NCI-H2171 (cell line): ENCODE measurements at regions not wholly inside any gene's neighbourhood (a gene's known extent, or its start where the extent isn't known, plus 50 kb on each side); places are given as distances from the start of the nearest gene placed in this dataset.

Source experiments
- DNase-seq: peaks from one replicate; lab custom pipeline; 2025; lab: John Stamatoyannopoulos, UW

DNA sequence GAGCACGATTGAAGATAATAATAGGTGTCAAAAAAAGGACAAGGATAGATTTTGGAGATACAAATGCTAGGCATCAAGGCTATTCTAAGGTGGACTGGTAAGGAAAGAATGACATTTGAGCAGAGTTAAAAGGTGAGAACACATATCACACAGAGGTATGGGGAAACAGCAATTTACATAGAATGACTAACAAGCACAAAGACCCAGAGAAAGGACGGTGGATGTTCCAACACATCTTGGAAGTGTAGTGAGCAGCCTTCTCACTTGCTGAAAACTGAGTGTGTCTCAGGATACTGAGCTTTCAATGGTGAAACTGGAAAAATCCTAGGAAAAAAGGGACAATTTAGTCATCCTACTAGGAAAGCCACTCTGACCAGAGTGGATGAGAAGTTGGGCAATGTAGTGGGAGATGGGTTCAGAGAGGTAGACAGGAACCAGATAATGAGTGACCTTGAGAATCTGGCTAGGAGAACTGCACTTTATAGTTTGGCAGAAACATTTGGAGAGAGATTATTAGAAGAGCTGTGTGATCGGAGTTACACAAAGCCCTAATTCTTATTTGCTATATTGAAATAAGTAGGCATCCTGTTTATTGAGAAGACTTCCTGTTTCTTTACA, 706.0 kb downstream of the KCNA4 start:
- DNase-seq: no peak

- DNase-seq: no peak
Measured at GRCh38 chr11:29309992-29310391, 706.8 kb downstream of the KCNA4 start.

DNA sequence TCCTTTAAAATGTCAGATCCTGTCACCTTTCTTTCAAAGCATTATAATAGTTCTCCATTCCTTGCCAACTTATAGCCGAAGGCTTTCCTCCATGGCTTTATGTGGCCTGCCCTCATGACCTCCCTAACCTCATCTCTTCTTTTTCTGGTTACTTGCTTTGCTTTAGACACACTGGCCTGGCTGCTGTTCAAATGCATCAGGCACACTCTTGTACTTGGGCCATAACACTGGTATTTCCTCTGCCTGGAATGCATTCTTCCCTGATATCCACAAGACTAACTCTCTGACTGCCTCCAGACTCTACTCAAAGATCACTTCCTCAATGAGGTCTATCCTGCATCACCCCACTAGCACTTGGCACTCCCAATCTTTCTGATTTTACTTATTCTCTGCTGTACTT, 710.3 kb downstream of the KCNA4 start:
- DNase-seq: no peak

DNA sequence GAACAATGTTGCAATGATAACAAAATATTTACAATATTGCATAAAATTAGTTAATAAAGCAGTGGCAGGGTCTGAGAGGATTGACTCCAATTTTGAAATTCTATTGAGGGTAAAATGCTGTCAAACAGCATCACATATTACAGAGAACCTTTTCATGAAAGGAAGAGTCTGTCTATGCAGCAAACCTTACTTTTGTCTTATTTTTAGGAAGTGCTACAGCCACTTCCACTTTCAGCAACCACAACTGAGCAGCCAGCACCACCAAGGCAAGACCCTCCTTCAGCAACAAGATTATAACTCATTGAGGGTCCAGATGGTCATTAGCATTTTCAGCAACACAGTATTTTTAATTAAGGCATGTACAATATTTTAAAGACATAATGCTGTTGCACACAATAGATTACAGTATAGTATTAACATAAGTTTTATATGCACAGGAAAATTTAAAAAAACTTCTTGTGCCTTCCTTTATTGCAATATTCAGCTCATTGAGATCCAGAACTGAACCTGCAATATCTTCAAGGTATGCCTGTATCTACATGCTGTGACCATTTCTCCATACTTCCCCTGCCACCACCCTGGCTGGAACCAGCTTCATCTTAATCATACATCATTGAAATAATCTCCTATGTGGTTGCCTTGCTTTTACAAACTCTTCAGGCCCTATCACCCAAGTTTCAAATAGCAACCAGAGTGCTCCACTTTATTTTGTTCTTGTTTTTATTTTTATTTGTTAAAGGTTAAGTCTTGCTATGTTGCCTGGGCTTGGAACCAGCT, 711.2 kb downstream of the KCNA4 start:
- DNase-seq: no peak

DNA sequence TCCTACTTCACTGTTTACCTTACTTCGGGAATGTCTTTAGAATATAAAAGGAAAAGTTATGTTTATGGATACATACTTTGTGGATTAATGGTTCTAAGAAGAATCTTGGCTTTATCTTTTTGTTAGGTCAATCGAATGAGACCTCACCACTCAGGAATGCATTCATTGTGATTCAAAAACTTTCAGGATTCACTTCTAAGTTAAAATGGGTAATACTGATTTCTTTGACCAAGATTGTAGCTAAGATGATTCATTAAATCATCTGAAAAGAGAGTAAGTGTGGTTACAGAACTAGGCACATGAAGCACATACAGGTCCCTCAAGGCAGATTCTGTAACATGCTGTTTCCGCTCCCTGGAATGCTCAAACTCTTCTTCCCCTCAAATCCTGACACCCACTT, 716.4 kb downstream of the KCNA4 start:
- DNase-seq: no peak

DNA sequence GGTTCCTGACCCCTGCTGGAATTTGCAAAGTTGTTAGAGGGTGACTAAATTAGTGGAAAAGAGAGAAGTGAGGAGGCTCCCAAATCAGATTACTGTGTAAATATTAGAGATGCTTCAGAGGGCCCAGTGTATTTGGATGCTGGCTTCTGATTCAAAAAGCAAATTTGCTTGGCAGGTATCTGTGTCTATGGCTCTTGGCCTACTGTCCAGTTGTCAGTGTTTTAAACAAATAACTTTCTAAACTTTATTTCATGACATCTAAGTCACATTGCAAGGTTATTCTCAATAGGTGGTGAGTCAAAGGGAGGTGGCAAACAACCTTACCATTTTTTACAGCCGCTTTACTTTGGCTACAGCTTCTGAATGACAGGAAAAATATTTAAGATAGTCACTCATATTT, 720.1 kb downstream of the KCNA4 start:
- DNase-seq: no peak

DNA sequence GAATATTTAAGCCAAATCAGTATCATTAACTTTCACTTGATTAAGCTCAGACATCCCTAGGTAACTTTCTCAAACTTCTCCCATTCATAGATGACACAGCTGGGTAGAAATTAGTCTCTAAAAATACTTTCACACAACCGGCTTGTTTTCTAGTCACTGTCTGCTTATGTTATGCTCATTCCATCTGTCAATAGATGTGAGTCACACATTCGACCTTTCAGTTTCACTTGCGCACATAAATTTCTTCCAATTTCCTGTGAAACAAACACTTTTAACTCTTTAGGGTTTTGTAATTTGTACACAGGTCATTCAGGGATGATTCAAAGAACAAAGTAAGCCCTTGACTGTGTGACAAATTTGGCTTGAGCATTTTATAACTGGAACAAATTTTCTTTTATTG, 723.0 kb downstream of the KCNA4 start:
- no peak for DNase-seq

- DNase-seq: no peak
Measured at GRCh38 chr11:29282088-29282487, 734.7 kb downstream of the KCNA4 start.

- DNase-seq: no peak
Measured at GRCh38 chr11:29281271-29281777, 735.5 kb downstream of the KCNA4 start.

DNA sequence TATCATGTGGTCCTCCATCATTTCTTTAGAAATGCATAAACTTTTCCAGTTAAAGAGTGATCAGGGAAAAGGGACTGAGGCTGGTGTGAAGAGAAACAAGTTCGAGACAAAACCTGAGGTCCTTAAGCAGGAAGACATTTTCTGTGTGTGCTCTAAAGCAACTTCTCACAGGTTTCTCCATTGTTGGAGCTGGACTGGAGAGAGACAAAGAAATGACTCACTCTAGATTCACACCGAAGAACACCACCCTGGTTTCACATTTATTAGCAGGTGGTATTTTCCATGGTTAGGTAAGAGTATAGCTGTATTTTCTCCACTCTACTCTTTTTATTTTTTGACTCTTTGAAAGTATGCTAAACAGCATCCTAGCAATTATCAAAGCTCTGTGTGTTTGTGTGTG, 736.4 kb downstream of the KCNA4 start:
- no peak for DNase-seq

DNA sequence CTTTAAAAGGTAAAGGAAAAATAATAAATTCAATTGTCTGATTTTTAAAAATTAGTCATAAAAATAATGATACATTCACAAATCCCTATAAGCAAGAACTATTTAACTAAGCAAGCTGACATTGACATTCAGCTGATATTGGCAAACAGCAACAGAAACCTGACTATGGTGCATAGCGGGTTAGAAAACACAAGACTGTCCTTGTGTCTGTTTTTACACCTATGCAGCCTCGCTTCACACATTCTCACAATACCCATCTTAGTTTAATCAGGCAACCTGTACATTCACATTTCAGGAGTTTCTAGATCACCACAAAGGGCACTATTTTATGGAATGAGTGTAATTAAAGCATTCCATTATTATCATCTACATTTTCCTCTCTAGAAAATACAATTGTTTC, 737.1 kb downstream of the KCNA4 start:
- no peak for DNase-seq

DNA sequence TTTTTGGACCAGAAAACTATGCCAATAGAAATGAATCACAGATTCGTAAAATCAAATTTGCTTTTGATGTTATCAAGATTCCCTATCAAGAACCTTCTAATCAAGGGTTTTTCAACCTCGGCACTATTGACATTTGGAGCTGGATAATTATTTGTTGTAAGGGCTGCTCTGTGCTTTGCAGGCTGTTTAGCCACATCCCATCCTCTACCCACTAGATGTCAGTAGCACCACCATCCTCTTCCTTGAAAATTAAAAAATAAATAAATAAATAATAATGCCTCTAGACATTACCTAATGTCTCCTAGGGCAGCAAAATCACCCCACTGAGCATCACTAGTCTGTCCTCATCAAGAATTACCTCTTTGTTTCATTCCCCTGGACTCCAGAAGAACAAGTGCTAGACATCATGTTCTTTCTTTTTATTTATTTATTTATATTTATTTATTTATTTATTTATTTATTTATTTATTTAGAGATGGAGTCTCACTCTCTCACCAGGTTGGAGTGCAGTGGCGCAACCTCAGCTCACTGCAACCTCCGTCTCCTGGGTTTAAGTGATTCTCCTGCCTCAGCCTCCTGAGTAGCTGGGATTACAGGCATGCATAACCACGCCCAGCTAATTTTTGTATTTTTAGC, 744.7 kb downstream of the KCNA4 start:
- DNase-seq: no peak

DNA sequence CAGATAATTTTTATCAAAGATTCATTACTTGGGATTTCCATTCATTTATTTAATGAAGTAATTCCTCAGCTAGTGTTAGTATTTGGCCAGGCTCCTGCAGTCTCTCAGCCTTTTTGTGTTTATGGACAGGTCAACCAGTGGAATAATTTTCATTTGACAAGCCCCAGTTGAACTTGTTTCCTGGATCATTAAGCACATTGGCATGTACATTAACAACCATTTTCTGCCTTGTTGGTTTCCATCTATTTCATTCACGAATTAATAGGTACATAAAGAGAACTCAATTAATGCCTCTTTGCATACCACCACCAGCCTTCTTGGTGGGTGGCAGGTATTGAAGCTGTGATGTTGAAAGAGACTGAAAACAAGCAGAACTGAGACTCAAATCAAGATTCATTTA, 745.2 kb downstream of the KCNA4 start:
- DNase-seq: no peak

- DNase-seq: peak; percentile 74
Measured at GRCh38 chr11:29268733-29269132, 748.1 kb downstream of the KCNA4 start.

DNA sequence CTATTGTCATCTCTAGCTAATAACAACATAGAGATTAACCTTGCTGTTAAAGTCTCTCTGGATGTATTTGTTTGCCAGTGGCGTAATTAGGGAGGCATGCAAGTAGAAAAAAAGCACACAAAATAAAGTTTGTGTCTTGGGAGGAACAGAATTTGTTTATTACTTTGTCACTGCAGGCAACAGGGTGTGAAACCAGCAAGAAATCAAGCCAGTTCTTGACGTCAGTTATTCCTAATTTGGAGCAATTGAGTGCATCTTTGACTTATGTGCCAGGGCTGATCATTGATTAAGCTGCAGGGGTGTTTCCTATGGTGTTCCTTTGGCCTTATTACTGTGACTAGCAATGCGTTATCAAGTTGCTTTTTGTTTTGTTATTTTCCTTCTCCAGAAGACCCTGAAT, 751.0 kb downstream of the KCNA4 start:
- no peak for DNase-seq

DNA sequence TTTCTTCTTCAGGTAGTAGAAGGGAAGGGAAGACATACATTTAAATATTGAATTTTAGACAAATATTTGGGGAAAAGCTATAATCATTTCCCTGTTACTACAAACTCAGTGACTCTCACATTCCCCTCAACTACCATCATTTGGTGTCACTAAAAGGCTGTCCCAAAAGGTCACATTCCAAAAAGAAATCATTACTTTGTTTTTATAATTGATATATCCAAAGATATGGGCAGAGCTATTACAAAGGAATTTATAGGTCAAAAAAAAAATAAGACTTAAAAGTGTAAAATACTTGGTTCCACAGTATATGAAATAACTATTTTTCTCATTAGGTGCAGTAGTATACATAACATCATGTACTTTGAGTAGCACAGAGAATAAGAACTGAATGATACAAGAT, 751.4 kb downstream of the KCNA4 start:
- DNase-seq: no peak

GRCh38 chr11:29263971-29264682, 752.7 kb downstream of the KCNA4 start:
- no peak for DNase-seq

DNA sequence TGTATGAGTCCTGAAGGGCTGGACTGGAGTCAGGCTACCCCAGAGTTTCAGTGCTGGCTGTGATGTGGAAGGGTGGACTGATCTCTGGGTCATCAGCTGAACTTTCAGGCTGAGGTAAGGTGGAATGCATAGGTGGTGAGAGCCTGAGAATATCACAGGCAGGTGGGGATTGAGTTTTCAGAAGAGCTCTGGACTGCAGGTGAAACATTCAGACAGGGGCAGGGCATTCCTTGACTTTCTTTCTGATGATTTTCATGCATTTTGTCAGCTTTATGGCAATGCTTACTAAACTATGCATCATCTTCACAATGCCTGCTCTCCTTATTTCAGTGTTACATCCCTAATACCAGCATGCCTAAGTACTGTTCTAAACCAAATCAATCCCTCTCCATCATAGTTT, 755.0 kb downstream of the KCNA4 start:
- no peak for DNase-seq

- no peak for DNase-seq
Measured at GRCh38 chr11:29260939-29261705, 755.7 kb downstream of the KCNA4 start.

DNA sequence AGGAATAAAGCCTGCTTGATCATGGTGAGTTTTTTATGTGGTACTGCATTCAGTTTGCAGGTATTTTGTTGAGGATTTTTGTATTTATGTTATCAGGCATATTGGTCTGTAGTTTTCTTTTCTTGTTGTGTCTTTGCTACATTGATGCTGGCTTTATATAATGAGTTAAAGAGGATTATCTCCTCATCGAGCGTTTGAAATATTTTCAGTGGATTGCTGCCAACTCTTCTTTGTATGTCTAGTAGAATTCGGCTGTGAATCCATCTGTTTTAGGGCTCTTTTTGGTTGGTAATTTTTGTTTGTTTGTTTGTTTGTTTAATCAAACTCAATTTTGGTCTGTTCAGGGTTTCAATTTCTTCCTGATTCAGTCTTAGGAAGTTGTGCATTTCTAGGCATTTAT, 758.4 kb downstream of the KCNA4 start:
- DNase-seq: no peak

DNA sequence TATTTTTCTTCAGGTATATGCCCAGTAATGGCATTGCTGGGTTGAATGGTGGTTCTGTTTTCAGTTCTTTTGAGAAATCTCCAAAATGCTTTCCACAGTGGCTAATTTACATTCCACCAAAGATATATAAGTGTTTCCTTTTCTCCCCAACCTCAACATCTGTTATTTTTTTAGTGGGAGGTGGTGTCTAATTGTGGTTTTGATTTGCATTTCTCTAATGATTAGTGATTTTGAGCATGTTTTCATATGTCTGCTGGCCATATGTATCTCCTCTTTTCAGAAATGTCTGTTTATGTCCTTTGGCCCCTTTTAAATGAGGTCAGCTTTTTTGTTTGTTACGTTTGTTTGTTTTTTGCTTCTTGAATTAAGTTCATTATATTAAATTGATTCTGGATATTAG, 760.2 kb downstream of the KCNA4 start:
- DNase-seq: no peak

DNA sequence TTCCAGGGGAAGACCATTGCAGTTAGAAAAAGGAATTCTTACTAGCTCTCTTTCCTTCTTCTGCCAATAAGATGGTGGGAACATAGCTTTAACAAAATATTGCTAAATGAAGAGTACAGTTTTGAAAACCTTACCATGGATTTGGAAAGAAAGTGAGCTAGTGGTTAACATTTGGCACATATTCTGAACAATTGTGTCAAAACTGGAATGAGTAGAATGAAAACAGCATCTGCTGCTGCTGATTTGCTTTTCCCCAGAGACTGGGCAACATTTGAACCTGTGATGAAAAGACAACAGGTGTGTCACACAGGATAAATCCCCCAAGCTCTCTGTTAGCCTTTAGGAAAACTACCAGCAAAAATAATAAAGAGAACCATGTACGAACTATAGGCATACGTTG, 761.4 kb downstream of the KCNA4 start:
- peak; percentile 68 for DNase-seq
